HG02759 (cell line): ENCODE measurements at regions not wholly inside any gene's neighbourhood (a gene's known extent, or its start where the extent isn't known, plus 50 kb on each side); places are given as distances from the start of the nearest gene placed in this dataset.
"Not testable (repeated sequence)": the region's sequence is repeated elsewhere in the genome, so short reads cannot be mapped to it uniquely, and the experiment has no call there.

Experiments used
- ATAC-seq: cut with Tn5 transposase; IDR thresholded peaks from one replicate; pipeline ENCODE4 v1.9.1; 2021; ENCODE audit warnings: mild to moderate bottlenecking, moderate library complexity; ENCODE audit not compliant: unreplicated experiment

DNA sequence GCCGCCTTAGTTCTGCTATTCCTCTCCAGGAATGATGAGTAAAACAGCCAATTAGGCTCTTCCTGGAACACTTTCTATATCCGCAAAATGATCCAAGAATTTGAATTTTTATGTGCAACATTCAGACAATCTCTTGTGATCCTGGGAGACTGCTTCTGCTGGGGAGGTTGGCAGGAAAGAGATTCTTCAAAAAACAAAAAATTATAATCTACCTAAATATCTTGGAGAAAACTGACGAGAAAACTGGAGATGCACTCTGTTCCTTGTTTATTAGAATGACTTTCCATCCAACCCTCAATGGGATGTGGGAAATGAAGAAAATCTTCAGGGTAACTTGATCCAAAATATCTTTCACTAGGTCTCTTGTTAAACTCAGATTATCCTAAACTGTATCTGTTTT, 346.3 kb upstream of the UBE2E2 start:
- no peak for ATAC-seq

DNA sequence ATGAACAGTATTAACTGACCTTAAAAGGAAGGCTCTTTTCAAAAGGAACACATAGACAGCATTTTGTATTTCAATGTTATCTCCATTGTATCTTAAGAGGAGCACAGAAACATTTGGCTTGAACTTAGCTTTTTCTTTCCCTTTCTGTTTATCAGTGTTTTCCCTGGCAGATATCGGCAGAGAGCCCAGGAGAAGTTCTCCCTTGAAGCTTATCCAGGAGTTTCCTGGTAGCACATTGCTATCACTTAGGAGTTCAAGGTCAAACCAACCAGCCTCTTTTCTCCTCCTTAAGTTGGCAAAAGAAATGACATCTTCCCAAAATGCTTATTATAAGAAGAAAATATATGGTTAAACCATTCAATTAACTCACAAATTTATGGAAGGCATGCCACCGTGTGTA, 344.6 kb upstream of the UBE2E2 start:
- no peak for ATAC-seq

DNA sequence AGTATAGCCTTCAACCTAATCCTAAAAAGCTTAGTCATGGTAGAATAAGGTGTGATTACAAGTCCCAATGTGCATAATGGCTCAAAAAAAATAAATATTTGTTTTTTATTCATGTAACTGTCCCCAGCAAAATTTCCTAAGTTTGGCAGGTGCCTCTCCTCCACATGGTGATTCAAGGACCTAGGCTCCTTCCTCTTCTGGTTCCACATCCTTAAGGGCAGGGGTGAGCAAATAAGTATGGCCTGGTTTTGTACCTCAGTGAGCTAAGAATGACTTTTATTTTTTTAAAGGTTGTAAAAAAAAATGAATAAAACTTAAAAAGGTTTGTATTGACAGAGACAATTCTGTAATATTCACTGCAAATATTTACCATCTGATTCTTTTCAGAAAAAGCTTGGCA, 343.5 kb upstream of the UBE2E2 start:
- ATAC-seq, result no peak

DNA sequence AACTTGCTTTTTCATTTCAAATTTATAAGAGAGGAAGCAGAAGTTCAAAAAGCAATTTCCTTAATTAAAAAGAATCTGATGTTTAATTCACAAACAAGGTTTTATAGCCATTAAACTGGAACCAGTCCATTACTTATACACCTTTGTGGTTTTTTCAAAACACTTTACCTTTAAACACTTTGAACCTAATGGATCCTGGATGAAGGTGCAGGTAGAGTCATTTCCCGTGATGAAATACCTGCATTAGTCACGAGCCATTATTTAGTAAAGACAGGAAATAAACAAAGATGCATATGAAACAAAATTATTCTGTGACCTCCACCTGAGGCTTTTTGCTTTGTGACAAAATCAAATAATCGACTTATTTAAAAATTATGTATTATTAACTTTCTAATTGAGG, 341.7 kb upstream of the UBE2E2 start:
- no peak for ATAC-seq

GRCh38 chr3:22862111-22862510, 341.0 kb upstream of the UBE2E2 start:
- ATAC-seq, result no peak

DNA sequence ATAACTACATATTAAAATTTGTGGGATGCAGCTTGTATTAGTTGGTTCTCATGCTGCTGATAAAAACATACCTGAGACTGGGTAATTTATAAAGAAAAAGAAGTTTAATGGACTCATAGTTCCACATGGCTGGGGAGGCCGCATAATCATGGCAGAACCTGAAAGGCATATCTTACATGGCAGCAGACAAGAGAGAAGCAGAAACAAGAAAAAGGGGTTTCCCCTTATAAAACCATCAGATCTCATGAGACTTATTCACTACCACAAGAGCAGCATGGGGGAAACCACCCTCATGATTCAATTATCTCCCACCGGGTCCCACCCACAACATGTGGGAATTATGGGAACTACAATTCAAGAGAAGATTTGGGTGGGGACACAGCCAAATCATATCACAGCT, 320.3 kb upstream of the UBE2E2 start:
- not testable (repeated sequence) for ATAC-seq

- ATAC-seq, result no peak
Observed at GRCh38 chr3:22885039-22885438, 318.1 kb upstream of the UBE2E2 start.

DNA sequence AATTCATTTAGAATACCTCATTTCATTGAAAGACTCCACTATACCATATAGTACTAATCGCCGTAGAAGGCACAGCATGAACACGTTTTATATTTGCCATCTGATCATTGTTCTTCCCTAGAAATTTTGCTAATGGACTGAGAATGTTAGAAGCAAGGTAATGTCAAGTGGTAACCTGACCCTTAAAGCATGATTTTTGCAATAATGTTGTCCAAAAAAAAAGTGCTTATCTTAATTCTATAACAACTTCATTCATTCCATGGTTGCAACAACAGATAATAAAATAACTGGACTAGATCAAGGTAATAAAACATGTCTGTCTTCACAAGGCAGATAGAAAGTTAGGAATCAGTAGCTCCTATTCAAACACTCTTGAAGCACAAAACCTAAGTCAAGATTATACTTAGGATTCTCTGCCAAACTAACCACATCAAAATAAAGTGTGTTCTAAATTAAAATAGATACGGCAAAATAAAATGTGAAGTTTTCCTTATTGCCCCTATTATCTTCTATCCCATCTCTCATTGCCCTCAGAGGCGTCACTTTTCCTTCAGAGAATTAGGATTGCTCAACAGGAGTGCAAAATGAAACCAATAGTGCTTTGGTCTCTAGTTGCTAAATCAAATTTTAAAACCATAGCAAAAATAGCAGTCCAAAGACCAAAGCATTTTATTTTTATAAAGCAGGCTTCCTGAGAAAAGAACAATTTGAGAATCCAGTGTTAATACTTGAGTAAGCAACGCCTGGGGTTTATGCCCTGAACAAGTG, 317.4 kb upstream of the UBE2E2 start:
- ATAC-seq, result no peak

DNA sequence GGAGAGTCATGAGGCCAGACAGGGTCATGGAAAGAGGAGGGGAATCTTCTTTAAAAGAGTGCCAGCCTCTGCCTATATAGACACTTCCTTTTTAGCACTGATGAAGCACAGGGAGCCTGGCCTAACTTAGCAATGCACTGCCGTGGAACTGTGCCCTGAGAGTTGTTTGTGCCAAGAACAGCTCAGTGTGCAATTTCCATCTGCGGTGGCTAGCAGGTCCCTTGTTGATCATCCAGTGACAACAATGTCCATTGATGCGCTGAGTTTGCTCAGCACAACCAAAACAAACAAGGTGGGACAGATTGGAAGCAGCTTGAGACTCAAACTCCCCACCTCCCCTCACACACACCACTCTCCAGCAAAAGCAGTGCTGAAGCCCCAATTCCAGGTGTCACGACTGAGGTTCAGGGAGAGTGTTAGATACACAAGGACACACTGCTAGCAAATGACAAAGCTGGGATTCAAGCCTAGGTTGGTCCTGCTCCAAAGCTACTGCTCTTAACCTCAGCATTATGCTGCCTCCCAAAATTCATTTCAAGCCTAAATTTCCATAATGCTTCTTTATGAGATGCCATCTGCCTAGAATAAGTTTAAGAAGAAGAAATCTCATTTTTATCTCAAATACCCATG, 316.6 kb upstream of the UBE2E2 start:
- no peak for ATAC-seq

- peak; percentile 42 for ATAC-seq
Observed at GRCh38 chr3:22887664-22888291, 315.3 kb upstream of the UBE2E2 start.

GRCh38 chr3:22893101-22893500, 310.0 kb upstream of the UBE2E2 start:
- no peak for ATAC-seq

- no peak for ATAC-seq
Observed at GRCh38 chr3:22893644-22894325, 309.3 kb upstream of the UBE2E2 start.

DNA sequence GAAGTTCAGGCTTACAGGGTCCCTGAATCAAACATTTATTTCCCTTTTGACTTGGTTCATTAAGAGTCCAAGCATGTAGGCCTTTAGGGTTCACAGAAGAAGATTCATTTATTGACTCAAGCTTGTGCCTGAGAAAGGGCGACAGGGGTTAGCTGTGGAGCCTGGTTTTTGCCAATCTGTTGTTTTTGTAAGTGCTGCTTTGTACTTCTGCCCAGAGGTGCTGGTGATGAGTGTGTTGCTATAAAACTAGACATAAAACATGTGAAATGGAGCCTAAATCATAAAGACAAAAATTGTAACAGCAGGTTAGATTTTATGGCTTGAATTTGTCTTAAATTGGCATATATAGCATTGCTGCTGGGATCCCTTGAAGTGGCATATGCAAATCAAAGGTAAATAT, 308.3 kb upstream of the UBE2E2 start:
- ATAC-seq, result no peak

DNA sequence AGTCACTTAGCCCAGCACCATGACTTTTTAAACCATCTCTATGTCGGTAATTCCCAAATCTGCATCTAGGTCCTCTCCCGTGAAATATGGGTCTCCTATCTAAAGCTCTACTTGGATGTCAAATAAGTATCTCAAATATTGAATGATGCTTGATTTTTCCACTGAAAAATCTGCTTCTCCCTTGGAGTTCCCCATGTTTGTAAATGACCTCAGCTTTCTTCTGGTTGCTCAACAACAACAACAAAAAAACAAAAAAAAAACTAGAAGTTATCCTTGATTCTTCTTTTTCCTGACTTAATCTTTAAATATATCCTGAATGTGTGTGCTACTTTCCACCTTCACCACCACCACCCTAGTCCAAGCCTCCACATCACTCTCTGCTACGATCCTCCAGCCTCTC, 307.5 kb upstream of the UBE2E2 start:
- no peak for ATAC-seq

DNA sequence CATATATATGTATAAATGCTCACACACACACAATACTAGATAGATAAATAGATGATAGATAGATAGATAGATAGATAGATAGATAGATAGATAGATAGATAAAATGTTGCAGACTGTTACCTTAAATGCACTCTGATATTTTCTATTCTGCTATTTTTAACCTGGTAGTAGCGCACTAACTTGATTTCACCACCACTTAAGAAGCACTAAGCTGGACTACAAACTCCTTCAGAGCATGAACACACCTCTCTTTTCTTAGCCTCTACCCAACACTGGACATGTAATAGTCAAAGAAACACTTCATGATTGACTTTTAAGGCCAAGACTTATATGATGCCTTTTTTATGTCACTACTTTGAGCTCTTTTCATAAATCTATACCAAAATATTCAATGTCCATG, 304.6 kb upstream of the UBE2E2 start:
- ATAC-seq, result no peak

- ATAC-seq, result no peak
Observed at GRCh38 chr3:22899441-22899840, 303.7 kb upstream of the UBE2E2 start.

- no peak for ATAC-seq
Observed at GRCh38 chr3:22900296-22900695, 302.8 kb upstream of the UBE2E2 start.

GRCh38 chr3:22901684-22902083, 301.4 kb upstream of the UBE2E2 start:
- no peak for ATAC-seq

DNA sequence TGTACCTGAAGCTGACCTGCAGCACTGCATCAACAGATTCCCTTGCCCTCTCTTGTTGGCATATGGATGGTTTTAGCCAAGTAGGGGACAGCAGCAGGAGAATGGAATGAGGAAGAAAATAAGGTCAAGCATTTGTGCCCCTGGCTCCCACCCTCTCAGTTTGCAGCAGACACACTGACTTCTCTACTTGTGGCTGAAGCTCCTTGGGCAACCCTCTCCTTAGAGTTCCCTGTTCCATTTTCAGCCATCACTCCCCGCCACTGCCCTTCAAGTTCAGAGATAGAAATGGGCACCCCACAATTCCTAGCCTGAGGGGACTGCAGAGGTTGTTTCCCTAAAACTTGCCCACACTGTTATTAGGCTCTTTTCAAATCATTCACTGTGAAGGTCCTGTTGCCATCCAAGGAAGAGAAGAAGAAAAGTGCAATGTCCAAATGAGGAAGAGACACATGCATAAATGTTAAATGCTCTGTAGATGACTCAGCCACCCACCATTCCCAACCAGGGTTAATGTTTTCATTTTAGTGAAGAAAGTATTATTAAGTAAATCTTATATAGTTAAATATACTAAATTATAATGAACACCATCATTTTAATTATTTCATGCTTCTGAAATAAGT, 295.9 kb upstream of the UBE2E2 start:
- ATAC-seq, result no peak

DNA sequence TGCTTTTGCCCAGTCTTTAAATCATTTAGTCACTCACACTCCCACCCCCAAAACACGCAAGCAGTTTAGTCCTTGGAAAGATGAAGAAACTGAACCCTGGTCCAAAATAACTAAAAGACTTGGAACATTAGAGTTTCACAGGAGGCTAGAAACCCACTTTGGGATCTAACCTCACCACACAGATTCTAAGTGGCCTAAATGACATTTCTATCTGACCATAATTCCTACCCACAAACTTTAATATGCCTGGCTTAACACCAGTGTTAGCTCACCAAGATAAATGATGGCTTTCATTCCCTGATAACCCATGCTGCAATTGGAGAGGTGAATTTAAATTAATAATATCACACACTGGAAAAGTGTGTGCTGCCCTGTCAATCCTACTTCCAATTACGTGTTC, 295.3 kb upstream of the UBE2E2 start:
- no peak for ATAC-seq

DNA sequence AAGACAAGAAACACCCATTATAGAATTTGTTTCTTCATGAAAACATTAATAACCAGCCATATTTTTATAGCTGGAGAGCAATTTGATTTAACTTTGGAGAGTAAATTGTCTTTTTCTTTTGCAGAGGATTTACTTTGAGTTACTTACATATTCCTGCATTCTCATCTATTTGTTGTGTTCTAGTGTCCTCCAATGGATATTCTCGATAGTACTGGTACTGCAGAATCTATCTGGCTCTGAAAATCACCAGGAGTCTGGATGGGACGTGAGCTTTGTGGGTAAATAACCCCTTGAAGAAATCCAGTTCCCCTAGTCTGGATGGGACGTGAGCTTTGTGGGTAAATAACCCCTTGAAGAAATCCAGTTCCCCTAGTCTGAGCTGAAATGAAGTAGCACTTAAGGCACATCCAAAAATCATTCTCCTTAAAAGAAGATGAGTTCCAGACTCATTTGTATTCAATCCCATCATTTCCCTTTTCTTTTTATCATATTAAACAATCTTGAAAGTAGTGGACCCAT, 294.1 kb upstream of the UBE2E2 start:
- no peak for ATAC-seq
